Glutamatergic neuron (in vitro differentiated cells): ENCODE measurements at regions not wholly inside any gene's neighbourhood (a gene's known extent, or its start where the extent isn't known, plus 50 kb on each side); places are given as distances from the start of the nearest gene placed in this dataset.

Source experiments
- DNase-seq: peaks from one replicate; pipeline ENCODE4 v3.0.0; 2022
- H3K27ac Mint-ChIP-seq: one replicate; pipeline ENCODE4 v1.8.0; 2020; ENCODE audit warnings: mild to moderate bottlenecking, mixed read lengths, inconsistent platforms; ENCODE audit not compliant: unreplicated experiment
- H3K27me3 Mint-ChIP-seq: one replicate; pipeline ENCODE4 v1.8.0; 2020; ENCODE audit warnings: mild to moderate bottlenecking, moderate library complexity, mixed read lengths, inconsistent platforms; ENCODE audit not compliant: unreplicated experiment
- H3K36me3 Mint-ChIP-seq: one replicate; pipeline ENCODE4 v1.8.0; 2020; ENCODE audit warnings: mild to moderate bottlenecking, mixed read lengths, inconsistent platforms; ENCODE audit not compliant: unreplicated experiment
- H3K4me1 Mint-ChIP-seq: one replicate; pipeline ENCODE4 v1.8.0; 2020; ENCODE audit warnings: mild to moderate bottlenecking, low read depth, mixed read lengths, inconsistent platforms; ENCODE audit not compliant: unreplicated experiment
- H3K4me3 Mint-ChIP-seq: one replicate; pipeline ENCODE4 v1.8.0; 2020; ENCODE audit warnings: mild to moderate bottlenecking, mixed read lengths, inconsistent platforms; ENCODE audit not compliant: unreplicated experiment
- H3K9me3 Mint-ChIP-seq: one replicate; pipeline ENCODE4 v1.8.0; 2020; ENCODE audit warnings: mild to moderate bottlenecking, moderate library complexity, mixed read lengths, inconsistent platforms; ENCODE audit not compliant: unreplicated experiment
- TF ChIP-seq, protein P1 (sequence below): fragments of 200-600 bp; sonication (generic); IDR thresholded peaks from one replicate; pipeline ENCODE4 v1.5.0; 2021; ENCODE audit not compliant: partially characterized antibody, unreplicated experiment

DNA sequence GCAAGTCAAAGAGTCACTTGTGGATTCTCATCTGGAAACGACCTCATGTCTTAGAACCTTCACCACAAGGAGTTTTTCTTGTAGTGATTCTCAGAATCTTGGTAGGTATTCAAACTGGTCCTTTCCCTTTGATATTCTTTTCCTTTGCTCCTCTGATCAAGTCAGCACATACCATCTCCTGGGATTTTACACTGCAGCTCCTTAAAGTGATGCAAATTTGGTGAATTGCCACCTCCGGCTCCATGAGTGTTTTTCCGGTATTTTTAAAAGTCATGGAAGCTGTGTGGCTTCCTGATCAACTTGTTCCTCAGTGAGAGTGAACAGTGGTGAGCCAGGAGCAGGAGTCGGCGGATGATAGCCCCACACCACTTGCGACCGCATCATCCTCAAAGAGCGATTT, 182.1 kb upstream of the DAB1 start:
- H3K9me3 Mint-ChIP-seq, result peaks cover 1% of the 10 kb centered on the region
- H3K36me3 Mint-ChIP-seq, result no peaks in the 10 kb centered on the region
- DNase-seq, result no peak
- H3K27me3 Mint-ChIP-seq, result no peaks in the 10 kb centered on the region
- no peak overlapping the region for H3K4me3 Mint-ChIP-seq
- TF ChIP-seq, protein P1, sequence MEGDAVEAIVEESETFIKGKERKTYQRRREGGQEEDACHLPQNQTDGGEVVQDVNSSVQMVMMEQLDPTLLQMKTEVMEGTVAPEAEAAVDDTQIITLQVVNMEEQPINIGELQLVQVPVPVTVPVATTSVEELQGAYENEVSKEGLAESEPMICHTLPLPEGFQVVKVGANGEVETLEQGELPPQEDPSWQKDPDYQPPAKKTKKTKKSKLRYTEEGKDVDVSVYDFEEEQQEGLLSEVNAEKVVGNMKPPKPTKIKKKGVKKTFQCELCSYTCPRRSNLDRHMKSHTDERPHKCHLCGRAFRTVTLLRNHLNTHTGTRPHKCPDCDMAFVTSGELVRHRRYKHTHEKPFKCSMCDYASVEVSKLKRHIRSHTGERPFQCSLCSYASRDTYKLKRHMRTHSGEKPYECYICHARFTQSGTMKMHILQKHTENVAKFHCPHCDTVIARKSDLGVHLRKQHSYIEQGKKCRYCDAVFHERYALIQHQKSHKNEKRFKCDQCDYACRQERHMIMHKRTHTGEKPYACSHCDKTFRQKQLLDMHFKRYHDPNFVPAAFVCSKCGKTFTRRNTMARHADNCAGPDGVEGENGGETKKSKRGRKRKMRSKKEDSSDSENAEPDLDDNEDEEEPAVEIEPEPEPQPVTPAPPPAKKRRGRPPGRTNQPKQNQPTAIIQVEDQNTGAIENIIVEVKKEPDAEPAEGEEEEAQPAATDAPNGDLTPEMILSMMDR, result no peak
- peaks cover 1% of the 10 kb centered on the region for H3K4me1 Mint-ChIP-seq
- H3K27ac Mint-ChIP-seq, result no peak overlapping the region

DNA sequence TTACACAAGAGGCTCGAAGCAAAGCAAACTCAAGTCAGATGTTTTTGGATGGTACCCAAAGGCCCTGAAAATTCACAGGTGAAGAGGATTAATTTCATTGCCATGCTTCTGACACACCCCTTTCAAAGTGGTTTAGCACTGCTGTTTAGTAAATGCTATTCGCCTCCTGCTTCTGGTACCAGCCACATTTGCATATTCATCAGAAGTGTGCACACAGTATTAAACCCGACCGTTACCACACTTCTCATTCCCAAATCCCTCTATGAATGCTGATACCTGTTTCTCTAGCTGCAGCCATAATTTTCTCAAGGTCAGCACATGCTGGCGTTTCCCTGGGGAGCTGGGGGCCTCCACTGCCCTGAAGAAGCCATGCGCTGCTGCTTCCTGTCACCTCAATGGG, 179.8 kb upstream of the DAB1 start:
- Mint-ChIP-seq H3K4me1 (peaks cover 6% of the 10 kb centered on the region), H3K27ac (no peak overlapping the region), H3K9me3 (no peaks in the 10 kb centered on the region), H3K27me3 (no peaks in the 10 kb centered on the region), H3K36me3 (no peaks in the 10 kb centered on the region), H3K4me3 (no peak overlapping the region)
- TF ChIP-seq, protein P1, result no peak
- no peak for DNase-seq

DNA sequence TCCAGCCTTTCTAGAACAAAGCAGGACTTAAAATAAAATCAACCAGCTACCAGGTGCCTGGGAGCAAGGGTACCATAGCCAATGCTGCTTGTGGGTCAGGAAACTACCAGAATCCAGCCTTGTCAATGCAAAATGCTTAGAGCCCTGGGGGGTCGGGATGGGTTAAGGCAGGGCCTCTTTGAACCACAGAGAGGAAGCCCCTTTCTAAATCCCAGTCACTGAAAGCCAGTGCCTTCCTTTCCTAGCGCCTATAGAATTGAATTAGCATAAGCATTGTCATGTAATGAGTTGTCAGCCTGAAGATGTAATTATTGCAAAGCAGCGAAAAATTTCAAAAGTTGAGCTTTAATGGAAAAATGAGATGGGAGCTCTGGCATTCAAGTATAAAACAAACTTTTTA, 176.6 kb upstream of the DAB1 start:
- no peak overlapping the region for H3K4me3 Mint-ChIP-seq
- H3K27me3 Mint-ChIP-seq, result no peaks in the 10 kb centered on the region
- H3K9me3 Mint-ChIP-seq, result no peaks in the 10 kb centered on the region
- H3K27ac Mint-ChIP-seq, result no peak overlapping the region
- TF ChIP-seq, protein P1, result no peak
- H3K4me1 Mint-ChIP-seq, result peaks cover 8% of the 10 kb centered on the region
- DNase-seq, result no peak
- H3K36me3 Mint-ChIP-seq, result no peaks in the 10 kb centered on the region

DNA sequence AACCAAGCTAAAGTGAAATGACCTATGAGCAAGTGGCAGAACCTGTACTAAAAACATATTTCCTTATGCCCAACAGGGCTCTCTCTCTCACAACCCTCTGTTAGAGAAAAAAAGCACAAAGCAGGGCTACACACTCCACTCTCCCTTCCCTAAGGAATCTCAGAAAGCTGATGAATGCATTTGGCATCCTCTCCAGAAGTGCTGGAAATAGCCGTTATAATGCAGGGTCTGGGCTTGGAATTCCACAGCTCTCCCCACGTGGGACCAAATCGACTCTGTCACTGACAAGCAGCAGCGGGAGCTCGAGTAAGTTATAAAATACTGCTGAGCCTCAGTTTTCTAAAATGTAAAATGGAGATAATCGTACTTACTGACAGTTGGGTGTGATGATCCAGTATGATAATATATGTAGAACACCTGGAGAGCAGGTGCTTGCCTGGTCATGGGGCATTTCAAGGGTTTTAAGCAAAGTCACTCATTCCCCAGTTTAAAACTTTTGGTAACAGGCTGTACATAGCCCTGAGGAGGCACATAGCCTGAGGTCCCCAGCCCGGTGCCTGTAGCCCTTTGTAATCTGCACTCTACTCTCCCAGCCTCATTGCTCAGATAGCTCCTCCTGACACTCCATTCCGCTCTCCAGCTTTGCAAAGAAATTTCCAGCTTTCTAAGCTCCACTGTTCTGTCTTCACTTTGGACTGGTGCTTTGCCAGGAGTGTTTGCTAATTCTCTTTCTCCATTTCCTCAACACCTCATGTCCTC, 175.6 kb upstream of the DAB1 start:
- DNase-seq, result no peak
- Mint-ChIP-seq H3K4me1 (peaks cover 7% of the 10 kb centered on the region), H3K27me3 (no peaks in the 10 kb centered on the region), H3K27ac (no peak overlapping the region), H3K4me3 (no peak overlapping the region), H3K36me3 (no peaks in the 10 kb centered on the region), H3K9me3 (no peaks in the 10 kb centered on the region)
- TF ChIP-seq, protein P1, result no peak

DNA sequence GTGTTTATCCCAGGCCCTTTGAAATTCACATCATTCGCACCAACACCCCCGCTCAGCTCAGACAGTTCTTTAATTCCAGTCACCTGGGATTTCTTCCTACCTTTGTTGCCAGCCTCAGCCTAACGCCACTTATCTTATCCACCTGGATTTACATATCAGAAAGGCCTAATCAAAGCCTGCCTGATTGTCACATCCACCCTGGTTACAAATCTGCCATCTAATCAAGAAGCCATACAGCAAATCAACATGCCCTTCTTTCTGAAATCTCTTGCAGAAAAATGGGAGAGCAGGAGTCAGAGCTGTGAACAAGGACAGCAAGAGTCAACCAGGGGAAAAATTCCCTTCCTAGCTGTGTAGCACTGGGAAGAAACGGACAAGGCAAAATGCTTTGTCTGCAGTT, 173.2 kb upstream of the DAB1 start:
- H3K4me1 Mint-ChIP-seq, result peaks cover 7% of the 10 kb centered on the region
- no peak overlapping the region for H3K4me3 Mint-ChIP-seq
- H3K9me3 Mint-ChIP-seq, result no peaks in the 10 kb centered on the region
- TF ChIP-seq, protein P1, result no peak
- no peak overlapping the region for H3K27ac Mint-ChIP-seq
- H3K27me3 Mint-ChIP-seq, result peaks cover 4% of the 10 kb centered on the region
- no peak for DNase-seq
- no peaks in the 10 kb centered on the region for H3K36me3 Mint-ChIP-seq
